ENCODE measurements at regions not wholly inside any gene's neighbourhood (a gene's known extent, or its start where the extent isn't known, plus 50 kb on each side); places are given as distances from the start of the nearest gene placed in this dataset.

GRCh38 chr11:107221748-107222285 is 203.5 kb upstream of the GUCY1A2 start:
- H3K4me3 ChIP-seq (ENCODE audit: low read depth, low read length): no peak overlapping the region
- no peaks in the 10 kb centered on the region for H3K4me1 ChIP-seq (ENCODE audit: control insufficient read depth, insufficient read depth, low read length)
- no peaks in the 10 kb centered on the region for H3K9me3 ChIP-seq (ENCODE audit: control insufficient read depth, insufficient read depth, low read length)
- no peak overlapping the region for H3K27ac ChIP-seq (ENCODE audit: low read depth, low read length)
- no peak overlapping the region for H3K9ac ChIP-seq (ENCODE audit: low read depth, low read length)
- H3K36me3 ChIP-seq (ENCODE audit: control insufficient read depth, insufficient read depth, low read length): no peaks in the 10 kb centered on the region
- H3K27me3 ChIP-seq (ENCODE audit: control insufficient read depth, insufficient read depth, low read length): no peaks in the 10 kb centered on the region

GRCh38 chr11:107218123-107219013 is 200.1 kb upstream of the GUCY1A2 start:
- no peaks in the 10 kb centered on the region for H3K27me3 ChIP-seq (ENCODE audit: control insufficient read depth, insufficient read depth, low read length)
- H3K27ac ChIP-seq (ENCODE audit: low read depth, low read length): no peak overlapping the region
- H3K36me3 ChIP-seq (ENCODE audit: control insufficient read depth, insufficient read depth, low read length): no peaks in the 10 kb centered on the region
- no peaks in the 10 kb centered on the region for H3K9me3 ChIP-seq (ENCODE audit: control insufficient read depth, insufficient read depth, low read length)
- H3K9ac ChIP-seq (ENCODE audit: low read depth, low read length): no peak overlapping the region
- H3K4me1 ChIP-seq (ENCODE audit: control insufficient read depth, insufficient read depth, low read length): no peaks in the 10 kb centered on the region
- H3K4me3 ChIP-seq (ENCODE audit: low read depth, low read length): no peak overlapping the region

- no peaks in the 10 kb centered on the region for H3K9me3 ChIP-seq (ENCODE audit: control insufficient read depth, insufficient read depth, low read length)
- no peaks in the 10 kb centered on the region for H3K36me3 ChIP-seq (ENCODE audit: control insufficient read depth, insufficient read depth, low read length)
- H3K27me3 ChIP-seq (ENCODE audit: control insufficient read depth, insufficient read depth, low read length): no peaks in the 10 kb centered on the region
- H3K4me1 ChIP-seq (ENCODE audit: control insufficient read depth, insufficient read depth, low read length): no peaks in the 10 kb centered on the region
- H3K27ac ChIP-seq (ENCODE audit: low read depth, low read length): no peak overlapping the region
- H3K4me3 ChIP-seq (ENCODE audit: low read depth, low read length): no peak overlapping the region
- H3K9ac ChIP-seq (ENCODE audit: low read depth, low read length): no peak overlapping the region
Observed at GRCh38 chr11:107217444-107217843, 199.2 kb upstream of the GUCY1A2 start.

GRCh38 chr11:107215010-107215409 is 196.7 kb upstream of the GUCY1A2 start:
- H3K27ac ChIP-seq (ENCODE audit: low read depth, low read length): no peak overlapping the region
- H3K27me3 ChIP-seq (ENCODE audit: control insufficient read depth, insufficient read depth, low read length): no peaks in the 10 kb centered on the region
- no peak overlapping the region for H3K4me3 ChIP-seq (ENCODE audit: low read depth, low read length)
- H3K36me3 ChIP-seq (ENCODE audit: control insufficient read depth, insufficient read depth, low read length): no peaks in the 10 kb centered on the region
- no peaks in the 10 kb centered on the region for H3K9me3 ChIP-seq (ENCODE audit: control insufficient read depth, insufficient read depth, low read length)
- H3K9ac ChIP-seq (ENCODE audit: low read depth, low read length): no peak overlapping the region
- H3K4me1 ChIP-seq (ENCODE audit: control insufficient read depth, insufficient read depth, low read length): no peaks in the 10 kb centered on the region

- Histone ChIP-seq H3K4me3 (ENCODE audit: low read depth, low read length) (no peak overlapping the region), H3K27ac (ENCODE audit: low read depth, low read length) (no peak overlapping the region), H3K36me3 (ENCODE audit: control insufficient read depth, insufficient read depth, low read length) (no peaks in the 10 kb centered on the region), H3K4me1 (ENCODE audit: control insufficient read depth, insufficient read depth, low read length) (no peaks in the 10 kb centered on the region), H3K9ac (ENCODE audit: low read depth, low read length) (no peak overlapping the region), H3K9me3 (ENCODE audit: control insufficient read depth, insufficient read depth, low read length) (0 out of 2 replicates have a peak, but pooled peaks cover 8% of the 10 kb centered on the region), H3K27me3 (ENCODE audit: control insufficient read depth, insufficient read depth, low read length) (no peaks in the 10 kb centered on the region)
Observed at GRCh38 chr11:107203656-107204055, 185.4 kb upstream of the GUCY1A2 start.

- H3K27me3 ChIP-seq (ENCODE audit: control insufficient read depth, insufficient read depth, low read length): no peaks in the 10 kb centered on the region
- no peaks in the 10 kb centered on the region for H3K4me1 ChIP-seq (ENCODE audit: control insufficient read depth, insufficient read depth, low read length)
- H3K4me3 ChIP-seq (ENCODE audit: low read depth, low read length): no peak overlapping the region
- H3K36me3 ChIP-seq (ENCODE audit: control insufficient read depth, insufficient read depth, low read length): no peaks in the 10 kb centered on the region
- H3K9me3 ChIP-seq (ENCODE audit: control insufficient read depth, insufficient read depth, low read length): 0 out of 2 replicates have a peak, but pooled peaks cover 8% of the 10 kb centered on the region
- no peak overlapping the region for H3K27ac ChIP-seq (ENCODE audit: low read depth, low read length)
- no peak overlapping the region for H3K9ac ChIP-seq (ENCODE audit: low read depth, low read length)
Observed at GRCh38 chr11:107202241-107202640, 184.0 kb upstream of the GUCY1A2 start.

- H3K36me3 ChIP-seq (ENCODE audit: control insufficient read depth, insufficient read depth, low read length): no peaks in the 10 kb centered on the region
- no peaks in the 10 kb centered on the region for H3K9me3 ChIP-seq (ENCODE audit: control insufficient read depth, insufficient read depth, low read length)
- H3K9ac ChIP-seq (ENCODE audit: low read depth, low read length): no peak overlapping the region
- no peaks in the 10 kb centered on the region for H3K27me3 ChIP-seq (ENCODE audit: control insufficient read depth, insufficient read depth, low read length)
- H3K4me1 ChIP-seq (ENCODE audit: control insufficient read depth, insufficient read depth, low read length): no peaks in the 10 kb centered on the region
- no peak overlapping the region for H3K27ac ChIP-seq (ENCODE audit: low read depth, low read length)
- H3K4me3 ChIP-seq (ENCODE audit: low read depth, low read length): no peak overlapping the region
Observed at GRCh38 chr11:107198490-107199007, 180.3 kb upstream of the GUCY1A2 start.

- H3K4me1 ChIP-seq (ENCODE audit: control insufficient read depth, insufficient read depth, low read length): no peaks in the 10 kb centered on the region
- H3K4me3 ChIP-seq (ENCODE audit: low read depth, low read length): no peak overlapping the region
- no peaks in the 10 kb centered on the region for H3K27me3 ChIP-seq (ENCODE audit: control insufficient read depth, insufficient read depth, low read length)
- H3K9ac ChIP-seq (ENCODE audit: low read depth, low read length): no peak overlapping the region
- H3K36me3 ChIP-seq (ENCODE audit: control insufficient read depth, insufficient read depth, low read length): no peaks in the 10 kb centered on the region
- no peak overlapping the region for H3K27ac ChIP-seq (ENCODE audit: low read depth, low read length)
- no peaks in the 10 kb centered on the region for H3K9me3 ChIP-seq (ENCODE audit: control insufficient read depth, insufficient read depth, low read length)
Observed at GRCh38 chr11:107197932-107198331, 179.7 kb upstream of the GUCY1A2 start.

- Histone ChIP-seq H3K9ac (ENCODE audit: low read depth, low read length) (no peak overlapping the region), H3K4me1 (ENCODE audit: control insufficient read depth, insufficient read depth, low read length) (no peaks in the 10 kb centered on the region)
Observed at GRCh38 chr11:107196732-107197131, 178.5 kb upstream of the GUCY1A2 start.

GRCh38 chr11:107184986-107185385 is 166.7 kb upstream of the GUCY1A2 start:
- Histone ChIP-seq H3K4me1 (ENCODE audit: control insufficient read depth, insufficient read depth, low read length) (0 out of 2 replicates have a peak, but pooled peaks cover 4% of the 10 kb centered on the region), H3K4me3 (ENCODE audit: low read depth, low read length) (no peak overlapping the region), H3K27me3 (ENCODE audit: control insufficient read depth, insufficient read depth, low read length) (no peaks in the 10 kb centered on the region), H3K9me3 (ENCODE audit: control insufficient read depth, insufficient read depth, low read length) (no peaks in the 10 kb centered on the region), H3K36me3 (ENCODE audit: control insufficient read depth, insufficient read depth, low read length) (no peaks in the 10 kb centered on the region), H3K9ac (ENCODE audit: low read depth, low read length) (no peak overlapping the region), H3K27ac (ENCODE audit: low read depth, low read length) (no peak overlapping the region)

More at GRCh38 chr11:107196732-107197131, 178.5 kb upstream of the GUCY1A2 start:
- Histone ChIP-seq H3K9me3 (ENCODE audit: control insufficient read depth, insufficient read depth, low read length) (no peaks in the 10 kb centered on the region), H3K36me3 (ENCODE audit: control insufficient read depth, insufficient read depth, low read length) (no peaks in the 10 kb centered on the region), H3K27me3 (ENCODE audit: control insufficient read depth, insufficient read depth, low read length) (no peaks in the 10 kb centered on the region), H3K27ac (ENCODE audit: low read depth, low read length) (no peak overlapping the region), H3K4me3 (ENCODE audit: low read depth, low read length) (no peak overlapping the region)

GRCh38 chr11:107183953-107184352 is 165.7 kb upstream of the GUCY1A2 start:
- Histone ChIP-seq H3K36me3 (ENCODE audit: control insufficient read depth, insufficient read depth, low read length) (no peaks in the 10 kb centered on the region), H3K9ac (ENCODE audit: low read depth, low read length) (no peak overlapping the region), H3K4me3 (ENCODE audit: low read depth, low read length) (no peak overlapping the region), H3K9me3 (ENCODE audit: control insufficient read depth, insufficient read depth, low read length) (no peaks in the 10 kb centered on the region), H3K27me3 (ENCODE audit: control insufficient read depth, insufficient read depth, low read length) (no peaks in the 10 kb centered on the region), H3K4me1 (ENCODE audit: control insufficient read depth, insufficient read depth, low read length) (0 out of 2 replicates have a peak, but pooled peaks cover 4% of the 10 kb centered on the region), H3K27ac (ENCODE audit: low read depth, low read length) (no peak overlapping the region)
